ENCODE measurements at regions not wholly inside any gene's neighbourhood (a gene's known extent, or its start where the extent isn't known, plus 50 kb on each side); places are given as distances from the start of the nearest gene placed in this dataset.

DNA sequence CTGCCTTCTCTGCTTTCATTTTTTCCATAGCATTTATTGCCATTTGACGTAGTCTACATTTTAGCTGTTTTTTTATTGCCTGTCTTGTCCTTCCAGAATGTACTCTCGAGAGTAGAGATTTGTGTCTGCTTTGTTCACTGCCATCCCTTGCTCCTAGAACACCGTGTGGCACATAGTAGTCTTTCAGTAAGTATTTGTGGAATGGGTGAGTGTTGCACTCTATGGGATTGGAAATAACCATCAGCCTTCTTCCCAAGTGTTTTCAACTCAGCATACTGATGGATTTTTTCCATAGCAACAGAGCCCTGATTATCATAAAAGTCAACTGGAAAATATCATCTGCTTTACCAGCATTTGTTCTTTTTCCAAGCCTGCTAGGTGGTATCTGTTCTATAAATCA lies 462.6 kb downstream of the ENC1 start:
- TF ChIP-seq POLR2A (IDR thresholded peaks at IDR 0.05; ENCODE audit: low read depth, low read length) (no peak), POLR2AphosphoS5 (IDR thresholded peaks at IDR 0.05; ENCODE audit: low read depth, low read length) (no peak)
